ENCODE measurements at regions not wholly inside any gene's neighbourhood (a gene's known extent, or its start where the extent isn't known, plus 50 kb on each side); places are given as distances from the start of the nearest gene placed in this dataset.

DNA sequence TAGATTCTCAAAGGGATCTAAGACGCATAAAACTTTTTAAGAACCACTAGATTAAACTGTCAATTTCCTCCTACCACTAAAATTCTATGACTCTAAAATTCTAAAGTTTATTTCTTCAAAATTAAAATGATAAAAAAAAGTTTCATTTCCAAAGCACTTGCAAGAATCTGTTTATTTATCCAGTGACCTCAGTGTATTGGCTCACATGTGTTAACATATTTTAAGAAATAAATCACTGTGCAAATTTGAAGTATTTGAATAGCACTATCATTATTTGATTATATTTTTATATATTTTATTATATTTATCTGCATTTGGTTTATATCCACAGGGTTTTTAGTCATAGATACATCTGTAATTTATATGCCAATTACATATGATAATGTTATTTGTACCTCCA lies 62.2 kb upstream of the SLC12A2 start:
- TF ChIP-seq, protein P1, sequence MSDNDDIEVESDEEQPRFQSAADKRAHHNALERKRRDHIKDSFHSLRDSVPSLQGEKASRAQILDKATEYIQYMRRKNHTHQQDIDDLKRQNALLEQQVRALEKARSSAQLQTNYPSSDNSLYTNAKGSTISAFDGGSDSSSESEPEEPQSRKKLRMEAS (IDR thresholded peaks at IDR 0.05), result no peak
- TF ChIP-seq NRF1 (IDR thresholded peaks at IDR 0.05; ENCODE audit: low read depth, low read length) (no peak), POLR2A (IDR thresholded peaks at IDR 0.05; ENCODE audit: control extremely low read depth in 1 of 2, low read depth in 2 of 2, low read length in 2 of 2) (no peak)
- TF ChIP-seq, protein P2, sequence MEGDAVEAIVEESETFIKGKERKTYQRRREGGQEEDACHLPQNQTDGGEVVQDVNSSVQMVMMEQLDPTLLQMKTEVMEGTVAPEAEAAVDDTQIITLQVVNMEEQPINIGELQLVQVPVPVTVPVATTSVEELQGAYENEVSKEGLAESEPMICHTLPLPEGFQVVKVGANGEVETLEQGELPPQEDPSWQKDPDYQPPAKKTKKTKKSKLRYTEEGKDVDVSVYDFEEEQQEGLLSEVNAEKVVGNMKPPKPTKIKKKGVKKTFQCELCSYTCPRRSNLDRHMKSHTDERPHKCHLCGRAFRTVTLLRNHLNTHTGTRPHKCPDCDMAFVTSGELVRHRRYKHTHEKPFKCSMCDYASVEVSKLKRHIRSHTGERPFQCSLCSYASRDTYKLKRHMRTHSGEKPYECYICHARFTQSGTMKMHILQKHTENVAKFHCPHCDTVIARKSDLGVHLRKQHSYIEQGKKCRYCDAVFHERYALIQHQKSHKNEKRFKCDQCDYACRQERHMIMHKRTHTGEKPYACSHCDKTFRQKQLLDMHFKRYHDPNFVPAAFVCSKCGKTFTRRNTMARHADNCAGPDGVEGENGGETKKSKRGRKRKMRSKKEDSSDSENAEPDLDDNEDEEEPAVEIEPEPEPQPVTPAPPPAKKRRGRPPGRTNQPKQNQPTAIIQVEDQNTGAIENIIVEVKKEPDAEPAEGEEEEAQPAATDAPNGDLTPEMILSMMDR (IDR thresholded peaks at IDR 0.05; ENCODE audit: control extremely low read depth in 1 of 3, insufficient read depth in 1 of 3, low read depth in 1 of 3, low read length in 3 of 3), result no peak
- TF ChIP-seq, protein P3, sequence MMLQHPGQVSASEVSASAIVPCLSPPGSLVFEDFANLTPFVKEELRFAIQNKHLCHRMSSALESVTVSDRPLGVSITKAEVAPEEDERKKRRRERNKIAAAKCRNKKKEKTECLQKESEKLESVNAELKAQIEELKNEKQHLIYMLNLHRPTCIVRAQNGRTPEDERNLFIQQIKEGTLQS (IDR thresholded peaks at IDR 0.05; ENCODE audit: insufficient read depth, low read depth, low read length), result no peak
